Gastroesophageal sphincter (tissue), 3 donors: ENCODE measurements at regions not wholly inside any gene's neighbourhood (a gene's known extent, or its start where the extent isn't known, plus 50 kb on each side); places are given as distances from the start of the nearest gene placed in this dataset.

Source experiments
- CTCF ChIP-seq, 4 experiments: fragments of 200-600 bp in 2 of 4; fragments of 450-650 bp in 2 of 4; sonication (generic) in 1 of 4; IDR thresholded peaks; one replicate each; pipeline ENCODE4 v1.5.1; 2017 to 2019; ENCODE audit warnings: antibody characterized with exemption in 4 of 4, mild to moderate bottlenecking in 2 of 4, moderate library complexity in 2 of 4
- POLR2A ChIP-seq, 2 donors: fragments of 450-650 bp; IDR thresholded peaks; one replicate each; pipeline ENCODE4 v1.6.1; 2017; ENCODE audit warnings: antibody characterized with exemption in 2 of 2, mild to moderate bottlenecking in 2 of 2, moderate library complexity in 1 of 2

DNA sequence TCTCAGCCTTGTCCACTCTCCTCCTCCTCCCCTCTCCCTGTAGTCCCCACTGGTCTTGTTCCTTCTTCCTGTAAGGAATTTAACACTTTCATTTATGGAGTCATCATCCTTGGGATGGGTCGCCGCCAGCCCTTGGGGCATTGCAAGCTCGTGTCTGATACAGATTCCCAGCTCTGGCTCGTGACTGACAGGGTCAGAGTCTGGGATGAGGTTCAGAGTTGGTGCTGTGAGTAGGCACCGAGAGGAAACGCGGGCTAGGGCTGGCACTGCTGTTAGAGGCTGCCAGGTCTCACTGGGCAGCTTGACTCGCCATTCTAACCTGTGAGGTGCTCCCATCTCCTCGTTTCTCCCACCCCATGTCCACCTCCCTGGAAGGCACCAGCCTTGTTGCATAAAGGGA, 407.0 kb downstream of the SOX9 start:
- TF ChIP-seq POLR2A (IDR thresholded peaks at IDR 0.05): no peak
- TF ChIP-seq CTCF (IDR thresholded peaks at IDR 0.05): no peak
